ENCODE measurements at regions not wholly inside any gene's neighbourhood (a gene's known extent, or its start where the extent isn't known, plus 50 kb on each side); places are given as distances from the start of the nearest gene placed in this dataset.

DNA sequence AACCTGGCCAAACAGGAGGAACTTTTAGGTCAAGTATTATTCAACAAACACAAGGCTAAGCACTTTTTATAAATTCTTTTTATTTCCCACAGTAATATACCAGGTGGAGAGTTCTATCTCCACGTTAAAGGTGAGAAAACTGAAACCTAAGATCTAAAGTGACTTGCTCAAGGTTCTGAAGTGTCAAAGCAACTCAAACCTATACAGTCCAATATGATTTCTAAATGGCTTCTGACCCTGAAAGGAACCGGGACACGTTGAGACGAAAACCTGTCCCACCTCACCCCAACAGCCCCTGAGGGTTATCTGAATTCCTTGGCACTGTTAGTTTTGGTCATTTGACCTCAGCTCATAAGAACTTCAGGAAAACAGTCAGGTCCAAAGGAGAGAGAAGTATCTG is 814.5 kb upstream of the LRATD1 start:
- ATAC-seq (no peak), DNase-seq (no peak)
- H3K27me3 ChIP-seq: no peaks in the 10 kb centered on the region
- intact Hi-C loops (cut with DNase I): no loop called here
- 39 to 44% methylated on average over 4 of the region's 4 CpGs for WGBS, 2 donors
- no peak overlapping the region for H3K27ac ChIP-seq
- H3K9me3 ChIP-seq: no peaks in the 10 kb centered on the region
- H3K4me1 ChIP-seq: no peaks in the 10 kb centered on the region
- no peaks in the 10 kb centered on the region for H3K36me3 ChIP-seq (replicated peaks in 1 of 2; ENCODE audit: insufficient read depth in 1 of 2, low read depth in 2 of 2)
- no peak overlapping the region for H3K4me3 ChIP-seq
- TF ChIP-seq, protein P1, sequence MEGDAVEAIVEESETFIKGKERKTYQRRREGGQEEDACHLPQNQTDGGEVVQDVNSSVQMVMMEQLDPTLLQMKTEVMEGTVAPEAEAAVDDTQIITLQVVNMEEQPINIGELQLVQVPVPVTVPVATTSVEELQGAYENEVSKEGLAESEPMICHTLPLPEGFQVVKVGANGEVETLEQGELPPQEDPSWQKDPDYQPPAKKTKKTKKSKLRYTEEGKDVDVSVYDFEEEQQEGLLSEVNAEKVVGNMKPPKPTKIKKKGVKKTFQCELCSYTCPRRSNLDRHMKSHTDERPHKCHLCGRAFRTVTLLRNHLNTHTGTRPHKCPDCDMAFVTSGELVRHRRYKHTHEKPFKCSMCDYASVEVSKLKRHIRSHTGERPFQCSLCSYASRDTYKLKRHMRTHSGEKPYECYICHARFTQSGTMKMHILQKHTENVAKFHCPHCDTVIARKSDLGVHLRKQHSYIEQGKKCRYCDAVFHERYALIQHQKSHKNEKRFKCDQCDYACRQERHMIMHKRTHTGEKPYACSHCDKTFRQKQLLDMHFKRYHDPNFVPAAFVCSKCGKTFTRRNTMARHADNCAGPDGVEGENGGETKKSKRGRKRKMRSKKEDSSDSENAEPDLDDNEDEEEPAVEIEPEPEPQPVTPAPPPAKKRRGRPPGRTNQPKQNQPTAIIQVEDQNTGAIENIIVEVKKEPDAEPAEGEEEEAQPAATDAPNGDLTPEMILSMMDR (IDR thresholded peaks at IDR 0.05): no peak
- TF ChIP-seq POLR2A (IDR thresholded peaks at IDR 0.05): no peak

DNA sequence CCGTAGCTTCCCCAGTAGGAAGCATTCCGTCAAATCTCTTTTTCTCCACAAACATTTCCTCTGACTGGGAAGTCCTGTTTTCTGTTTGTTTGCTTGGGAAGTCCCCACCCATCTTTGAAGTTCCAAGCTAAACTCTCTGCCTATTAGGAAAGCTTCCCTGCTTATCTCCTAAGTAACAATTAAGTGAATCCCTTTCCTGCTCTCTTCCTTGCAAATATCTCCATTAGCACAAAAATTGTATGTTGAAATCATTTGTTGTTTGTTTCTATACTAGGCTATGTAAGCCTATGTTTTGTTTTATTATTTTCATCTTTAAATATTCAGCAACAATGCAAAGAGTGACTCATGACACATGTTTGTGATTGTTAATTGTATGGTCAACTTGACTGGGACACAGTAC is 812.6 kb upstream of the LRATD1 start:
- no peaks in the 10 kb centered on the region for H3K27me3 ChIP-seq
- no peak overlapping the region for H3K27ac ChIP-seq
- H3K36me3 ChIP-seq (replicated peaks in 1 of 2; ENCODE audit: insufficient read depth in 1 of 2, low read depth in 2 of 2): no peaks in the 10 kb centered on the region
- WGBS, 2 donors: 59 to 76% methylated on average over 2 of the region's 2 CpGs
- ATAC-seq (no peak), DNase-seq (no peak)
- intact Hi-C loops (cut with DNase I): no loop called here
- H3K4me1 ChIP-seq: no peaks in the 10 kb centered on the region
- H3K9me3 ChIP-seq: no peaks in the 10 kb centered on the region
- no peak overlapping the region for H3K4me3 ChIP-seq
- TF ChIP-seq, protein P1 (IDR thresholded peaks at IDR 0.05): no peak
- TF ChIP-seq POLR2A (IDR thresholded peaks at IDR 0.05): no peak

DNA sequence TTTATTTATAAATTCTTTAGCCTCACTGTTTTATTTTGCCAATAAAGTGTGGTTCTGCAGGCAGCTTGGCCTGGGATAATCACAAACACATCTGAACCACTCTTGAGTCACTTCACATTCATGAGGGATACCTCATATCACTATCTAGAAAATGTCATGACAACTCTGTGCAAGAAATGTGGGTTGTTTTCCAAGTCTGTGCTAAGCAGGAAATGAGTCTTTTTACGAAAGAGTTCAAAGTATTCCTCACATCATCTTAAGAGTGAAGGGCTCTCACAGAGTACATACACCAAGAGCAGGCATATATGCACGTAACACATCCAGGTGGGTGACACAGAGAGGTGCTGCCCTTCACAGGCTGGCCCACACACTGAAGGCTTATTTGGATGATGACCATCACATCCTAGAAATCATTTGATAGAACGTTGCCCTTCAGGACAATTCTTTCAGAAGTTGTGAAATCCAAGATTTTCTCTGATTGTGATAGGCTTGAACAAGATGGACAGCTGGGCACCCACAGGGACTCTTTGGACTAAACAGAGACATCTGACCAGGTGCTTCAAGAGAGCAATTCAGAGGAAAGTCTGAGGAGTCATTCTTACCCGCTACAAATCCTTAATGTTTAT is 811.1 kb upstream of the LRATD1 start:
- H3K36me3 ChIP-seq (replicated peaks in 1 of 2; ENCODE audit: insufficient read depth in 1 of 2, low read depth in 2 of 2): no peaks in the 10 kb centered on the region
- no peaks in the 10 kb centered on the region for H3K9me3 ChIP-seq
- H3K27me3 ChIP-seq: no peaks in the 10 kb centered on the region
- ATAC-seq (no peak), DNase-seq (no peak)
- H3K4me3 ChIP-seq: no peak overlapping the region
- H3K4me1 ChIP-seq: no peaks in the 10 kb centered on the region
- 68 to 82% methylated on average over 4 of the region's 4 CpGs for WGBS, 2 donors
- H3K27ac ChIP-seq: no peak overlapping the region
- intact Hi-C loops (cut with DNase I): no loop called here
- no peak for TF ChIP-seq POLR2A (IDR thresholded peaks at IDR 0.05)
- TF ChIP-seq, protein P1 (IDR thresholded peaks at IDR 0.05): no peak

DNA sequence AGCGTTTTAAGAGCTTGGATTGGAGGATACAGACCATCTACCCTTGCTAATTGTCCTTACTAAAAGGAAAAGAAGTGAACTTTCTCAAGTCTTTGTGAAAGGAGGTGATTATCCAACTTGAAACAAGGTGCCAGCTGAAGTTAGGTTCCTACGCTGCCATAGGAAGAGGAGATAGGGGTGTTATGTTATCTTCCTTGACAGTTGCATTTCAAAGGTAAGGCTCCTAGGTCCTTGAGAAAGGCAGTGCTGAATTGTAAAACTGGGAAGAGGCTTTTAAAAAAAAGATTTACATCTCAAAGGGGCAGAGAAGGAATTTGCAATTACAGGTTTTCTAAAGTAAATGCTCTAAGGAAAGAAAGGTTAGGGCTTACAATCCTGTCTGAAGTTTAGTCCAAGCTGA is 810.2 kb upstream of the LRATD1 start:
- TF ChIP-seq, protein P1 (IDR thresholded peaks at IDR 0.05): no peak
- no peak for TF ChIP-seq POLR2A (IDR thresholded peaks at IDR 0.05)
- no peaks in the 10 kb centered on the region for H3K36me3 ChIP-seq (replicated peaks in 1 of 2; ENCODE audit: insufficient read depth in 1 of 2, low read depth in 2 of 2)
- no peaks in the 10 kb centered on the region for H3K27me3 ChIP-seq
- no peaks in the 10 kb centered on the region for H3K9me3 ChIP-seq
- H3K4me1 ChIP-seq: no peaks in the 10 kb centered on the region
- WGBS, 2 donors: 58 to 65% methylated on average over 2 of the region's 2 CpGs
- DNase-seq (no peak), ATAC-seq (no peak)
- H3K27ac ChIP-seq: no peak overlapping the region
- intact Hi-C loops (cut with DNase I): no loop called here
- H3K4me3 ChIP-seq: no peak overlapping the region

DNA sequence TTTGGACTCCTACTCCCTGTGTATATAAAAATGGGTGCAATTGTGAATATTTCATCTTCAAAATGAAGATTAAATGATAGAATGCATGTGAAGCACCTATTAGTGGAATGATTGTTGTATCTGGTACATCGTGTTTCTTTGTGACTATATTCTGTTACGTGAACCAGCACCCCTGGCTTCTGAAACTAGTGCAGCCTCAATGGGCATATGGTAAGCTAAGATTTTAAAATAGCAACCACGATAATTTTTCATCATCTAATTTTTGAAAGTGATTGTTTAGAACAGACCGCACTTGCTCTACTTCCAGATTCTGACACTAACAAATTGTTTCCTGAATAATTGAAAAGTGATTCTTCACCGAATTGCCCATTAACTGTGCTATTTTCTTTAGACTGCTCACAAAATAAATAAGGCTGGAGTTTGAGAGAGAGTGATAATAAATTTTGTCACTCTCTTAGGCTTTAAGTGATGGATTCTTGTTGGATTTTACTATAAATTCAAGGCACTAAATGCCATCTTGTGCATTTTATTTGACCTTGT is 806.1 kb upstream of the LRATD1 start:
- Histone ChIP-seq H3K4me3 (no peak overlapping the region), H3K36me3 (replicated peaks in 1 of 2; ENCODE audit: insufficient read depth in 1 of 2, low read depth in 2 of 2) (no peaks in the 10 kb centered on the region), H3K27ac (no peak overlapping the region), H3K4me1 (no peaks in the 10 kb centered on the region), H3K27me3 (no peaks in the 10 kb centered on the region), H3K9me3 (no peaks in the 10 kb centered on the region)
- DNase-seq (no peak), ATAC-seq (no peak)
- intact Hi-C loops (cut with DNase I): no loop called here
- WGBS, 2 donors: 53 to 59% methylated on average over 5 of the region's 5 CpGs
- no peak for TF ChIP-seq POLR2A (IDR thresholded peaks at IDR 0.05)
- TF ChIP-seq, protein P1 (IDR thresholded peaks at IDR 0.05): no peak

Measured in body of pancreas (tissue), 4 donors.